Spleen (tissue), 7 donors: ENCODE measurements at regions not wholly inside any gene's neighbourhood (a gene's known extent, or its start where the extent isn't known, plus 50 kb on each side); places are given as distances from the start of the nearest gene placed in this dataset.
"Not testable (repeated sequence)": the region's sequence is repeated elsewhere in the genome, so short reads cannot be mapped to it uniquely, and the experiment has no call there.

Experiments
- CTCF ChIP-seq, 11 experiments: fragments of 200-600 bp in 7 of 11; fragments of 450-650 bp in 4 of 11; sonication (generic) in 4 of 11; IDR thresholded peaks in 8 of 11; conservative IDR thresholded peaks in 3 of 11; 1 replicate in 7 of 11; 2 replicates in 4 of 11; pipeline versions ENCODE4 v1.4.0 to v1.8.0; 2016 to 2021; ENCODE audit warnings: antibody characterized with exemption in 11 of 11, inconsistent platforms in 4 of 11, mild to moderate bottlenecking in 1 of 11
- POLR2A ChIP-seq, 3 donors: fragments of 450-650 bp; IDR thresholded peaks; one replicate each; pipeline ENCODE4 v1.5.1; 2017; ENCODE audit warnings: antibody characterized with exemption in 3 of 3, mild to moderate bottlenecking in 1 of 3
- donor health status: DM: no; HTN: no; CAD: no; lungs with moderate emphysema.
- donor health status: DM: no; HTN: no; CAD: no.
- donor health status: DM: no; HTN: no; CAD: no.

DNA sequence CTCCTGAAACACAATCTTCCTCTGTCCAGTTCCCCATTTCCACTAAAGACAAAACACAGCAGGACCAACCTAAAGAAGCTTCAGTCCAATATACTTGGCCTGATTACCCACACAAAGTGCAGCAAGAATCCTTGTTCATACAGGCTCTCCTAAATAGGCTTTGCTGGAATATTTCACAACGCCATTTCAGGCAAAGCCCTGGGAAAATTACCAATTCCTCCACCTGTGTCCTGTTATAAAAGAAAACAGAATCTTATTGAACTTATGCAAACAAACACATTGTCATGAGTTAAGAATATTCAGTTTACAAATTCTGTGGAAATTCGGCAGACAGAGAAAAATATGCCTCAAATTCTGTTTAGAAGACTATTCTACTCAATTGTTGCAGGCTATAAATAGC lies 115.0 kb upstream of the NBPF11 start:
- TF ChIP-seq CTCF (IDR thresholded peaks at IDR 0.05 in 8 of 11, conservative IDR thresholded peaks at IDR 0.05 in 3 of 11); POLR2A (IDR thresholded peaks at IDR 0.05): not testable (repeated sequence)
